BJ (cell line): ENCODE measurements at regions not wholly inside any gene's neighbourhood (a gene's known extent, or its start where the extent isn't known, plus 50 kb on each side); places are given as distances from the start of the nearest gene placed in this dataset.

Experiments used
- CTCF ChIA-PET: fragments of 350-600 bp; formaldehyde crosslinking; extraction: SDS; loops from one replicate; lab custom pipeline; 2021; ENCODE audit warnings: antibody characterized with exemption, inconsistent platforms; lab: Yijun Ruan, JAX
- POLR2A ChIA-PET: fragments of 300-600 bp; sonication (Branson Sonifier 250); formaldehyde crosslinking; extraction: SDS; loops from one replicate; lab custom pipeline; 2021; ENCODE audit warnings: antibody characterized with exemption; lab: Charles Lee
- DNase-seq: peaks from one replicate; pipeline ENCODE4 v3.0.0-alpha.2; 2011; ENCODE audit warnings: low read depth
- H3K27me3 ChIP-seq: 2 replicates; pipeline ENCODE4 v1.6.0; 2011; ENCODE audit warnings: low read length; ENCODE audit not compliant: control insufficient read depth, insufficient read depth
- H3K36me3 ChIP-seq: 2 replicates; pipeline ENCODE4 v1.5.1; 2011; ENCODE audit warnings: low read length; ENCODE audit not compliant: control insufficient read depth, insufficient read depth
- H3K4me3 ChIP-seq: 2 replicates; pipeline ENCODE4 v1.5.1; 2011; ENCODE audit warnings: low read depth, mild to moderate bottlenecking, control low read depth, low read length
- TF ChIP-seq, protein P1 (sequence below): IDR thresholded peaks from 2 replicates; pipeline ENCODE4 v1.5.1; 2011; ENCODE audit warnings: low read depth, mild to moderate bottlenecking, control low read depth, inconsistent platforms, low read length, moderate library complexity; ENCODE audit not compliant: insufficient read depth

DNA sequence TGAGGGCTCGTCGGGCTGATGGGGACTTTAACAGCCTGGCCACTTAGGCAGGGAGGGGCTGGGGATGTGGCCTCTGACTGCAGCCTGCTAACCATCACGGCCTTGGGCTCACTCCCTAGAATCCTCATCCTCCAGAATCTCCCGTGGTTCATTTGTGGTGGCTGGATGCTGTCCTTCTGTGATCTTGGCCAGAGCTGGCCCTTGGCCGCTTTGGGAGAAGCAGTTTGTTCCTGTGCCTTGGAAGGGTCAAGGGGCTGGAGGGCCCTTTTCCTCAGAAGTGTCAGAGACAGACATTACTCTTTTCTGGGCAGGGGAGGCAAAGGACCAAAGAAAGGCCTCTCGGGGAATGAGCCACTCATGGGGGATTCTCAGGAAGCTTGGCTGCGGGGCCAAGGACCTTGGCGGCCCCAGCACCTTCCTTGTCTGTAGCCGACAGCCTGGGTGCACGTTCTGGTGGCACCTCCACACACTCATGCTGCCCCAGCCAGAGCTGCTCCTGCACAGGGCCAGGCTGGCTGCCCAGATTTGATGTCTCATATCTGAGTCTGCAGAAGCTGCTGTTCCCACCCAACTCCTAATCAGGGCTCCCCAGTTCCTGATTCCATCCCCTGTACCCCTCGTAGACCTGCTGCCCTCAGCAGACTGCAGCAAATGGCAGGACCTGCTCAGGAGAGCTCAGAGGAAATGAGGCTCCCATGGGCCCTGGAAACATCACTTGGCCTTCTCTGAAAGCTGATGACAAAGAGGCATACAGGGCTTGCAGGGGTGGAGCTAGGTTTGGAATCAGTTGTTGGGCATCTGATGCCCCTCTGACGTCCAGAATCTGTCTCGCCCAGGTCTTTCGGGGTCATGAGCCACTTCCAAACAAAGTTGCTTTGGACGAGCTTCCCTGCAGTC, 107.7 kb downstream of the CTTN start:
- POLR2A ChIA-PET: no interaction called here
- DNase-seq: no peak
- CTCF ChIA-PET: no interaction called here

DNA sequence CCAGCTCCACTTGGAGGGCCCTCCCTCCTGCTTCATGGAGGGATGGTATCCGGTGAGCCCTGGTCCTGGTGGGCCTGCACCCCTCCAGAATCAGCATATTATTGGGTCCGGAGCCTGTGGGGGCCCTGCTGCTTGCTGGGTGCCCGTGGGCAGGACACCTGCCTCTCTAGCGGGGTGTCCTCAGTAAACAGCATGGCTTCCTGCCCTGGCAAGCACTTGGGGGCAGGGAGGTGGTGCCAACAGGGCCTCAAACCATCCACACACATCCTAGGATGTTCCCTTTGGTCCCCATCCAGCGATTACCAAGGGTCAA, 108.3 kb downstream of the CTTN start:
- POLR2A ChIA-PET: no interaction called here
- H3K4me3 ChIP-seq: no peak overlapping the region
- H3K36me3 ChIP-seq: no peaks in the 10 kb centered on the region
- TF ChIP-seq, protein P1, sequence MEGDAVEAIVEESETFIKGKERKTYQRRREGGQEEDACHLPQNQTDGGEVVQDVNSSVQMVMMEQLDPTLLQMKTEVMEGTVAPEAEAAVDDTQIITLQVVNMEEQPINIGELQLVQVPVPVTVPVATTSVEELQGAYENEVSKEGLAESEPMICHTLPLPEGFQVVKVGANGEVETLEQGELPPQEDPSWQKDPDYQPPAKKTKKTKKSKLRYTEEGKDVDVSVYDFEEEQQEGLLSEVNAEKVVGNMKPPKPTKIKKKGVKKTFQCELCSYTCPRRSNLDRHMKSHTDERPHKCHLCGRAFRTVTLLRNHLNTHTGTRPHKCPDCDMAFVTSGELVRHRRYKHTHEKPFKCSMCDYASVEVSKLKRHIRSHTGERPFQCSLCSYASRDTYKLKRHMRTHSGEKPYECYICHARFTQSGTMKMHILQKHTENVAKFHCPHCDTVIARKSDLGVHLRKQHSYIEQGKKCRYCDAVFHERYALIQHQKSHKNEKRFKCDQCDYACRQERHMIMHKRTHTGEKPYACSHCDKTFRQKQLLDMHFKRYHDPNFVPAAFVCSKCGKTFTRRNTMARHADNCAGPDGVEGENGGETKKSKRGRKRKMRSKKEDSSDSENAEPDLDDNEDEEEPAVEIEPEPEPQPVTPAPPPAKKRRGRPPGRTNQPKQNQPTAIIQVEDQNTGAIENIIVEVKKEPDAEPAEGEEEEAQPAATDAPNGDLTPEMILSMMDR: no peak
- no peak for DNase-seq
- CTCF ChIA-PET: no interaction called here
- no peaks in the 10 kb centered on the region for H3K27me3 ChIP-seq

More for the DNA sequence above, 107.7 kb downstream of the CTTN start:
- no peaks in the 10 kb centered on the region for H3K27me3 ChIP-seq
- no peak overlapping the region for H3K4me3 ChIP-seq
- TF ChIP-seq, protein P1: no peak
- no peaks in the 10 kb centered on the region for H3K36me3 ChIP-seq

DNA sequence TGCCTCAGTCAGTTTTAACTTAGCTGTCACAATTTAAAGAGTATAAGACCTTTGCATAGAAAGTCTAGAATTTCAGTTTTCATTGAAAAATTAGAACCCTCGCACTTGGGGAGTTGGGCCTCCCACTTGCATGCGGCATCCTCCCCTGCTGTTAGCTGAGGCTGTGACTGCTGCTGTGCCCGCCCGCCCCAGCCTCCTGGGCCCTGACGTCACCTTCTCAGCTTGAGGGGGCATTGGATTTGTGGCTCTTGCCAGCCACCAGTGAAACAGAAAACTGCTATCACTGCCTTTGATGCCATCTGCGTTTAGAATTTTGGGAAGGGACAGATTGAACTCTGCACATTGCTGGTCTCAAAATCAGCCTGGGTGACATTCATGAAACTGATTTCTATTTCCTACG, 108.7 kb downstream of the CTTN start:
- ChIA-PET POLR2A (no interaction called here), CTCF (no interaction called here)

DNA sequence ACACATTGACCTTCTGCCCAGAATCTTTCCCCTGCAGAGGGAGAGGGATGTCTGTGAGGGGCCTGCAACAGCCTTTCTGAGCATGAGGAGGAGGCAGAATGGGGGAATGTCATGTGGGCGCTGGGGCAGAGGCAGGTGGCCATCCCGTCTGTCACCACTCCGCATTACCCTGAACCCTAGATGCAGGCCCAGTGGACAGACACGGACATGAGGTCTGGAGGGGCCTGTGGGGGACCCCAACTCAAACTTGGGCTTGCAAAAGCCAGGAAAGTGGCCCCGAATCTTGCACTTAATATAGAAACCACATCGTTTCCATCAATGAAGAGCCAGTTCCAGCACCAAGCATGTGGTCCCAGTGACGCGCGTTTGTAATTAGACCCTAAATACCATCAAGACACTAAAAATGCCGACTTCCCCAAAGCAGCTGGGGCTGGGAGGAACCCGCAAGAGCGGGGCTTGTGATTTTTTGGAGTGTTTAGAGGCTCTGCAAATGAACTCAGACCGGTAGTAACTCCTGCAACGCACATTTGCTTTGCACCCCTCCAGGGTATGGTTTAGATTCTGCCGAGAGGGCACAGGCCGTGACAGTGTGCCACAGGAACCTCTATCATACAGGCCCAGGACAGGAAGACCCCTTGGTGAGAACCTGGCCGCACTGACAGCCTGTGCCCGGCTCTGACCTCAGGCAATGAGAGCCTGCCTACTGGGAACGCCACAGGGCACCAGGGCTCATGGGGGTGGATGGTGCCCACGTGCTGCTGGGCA, 109.3 kb downstream of the CTTN start:
- H3K4me3 ChIP-seq: no peak overlapping the region
- no peak for DNase-seq
- ChIA-PET CTCF (no interaction called here), POLR2A (no interaction called here)
- H3K27me3 ChIP-seq: no peaks in the 10 kb centered on the region
- no peaks in the 10 kb centered on the region for H3K36me3 ChIP-seq
- TF ChIP-seq, protein P1: no peak

More for the DNA sequence above, 108.7 kb downstream of the CTTN start:
- TF ChIP-seq, protein P1: no peak
- no peak for DNase-seq
- Histone ChIP-seq H3K4me3 (no peak overlapping the region), H3K36me3 (no peaks in the 10 kb centered on the region), H3K27me3 (no peaks in the 10 kb centered on the region)

DNA sequence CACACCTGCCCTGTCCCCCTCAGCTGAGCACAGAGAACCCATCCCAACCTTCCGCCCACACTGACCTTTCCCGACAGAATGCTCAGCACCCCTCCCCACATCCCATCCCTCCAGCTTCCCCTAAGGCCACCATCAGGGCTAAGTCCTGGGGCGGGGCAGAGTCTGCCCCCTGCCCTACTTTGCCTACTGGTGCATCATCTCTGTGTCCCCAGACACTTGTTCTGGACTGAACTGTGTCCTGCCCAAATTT, 109.8 kb downstream of the CTTN start:
- H3K4me3 ChIP-seq: no peak overlapping the region
- no peaks in the 10 kb centered on the region for H3K27me3 ChIP-seq
- ChIA-PET POLR2A (no interaction called here), CTCF (no interaction called here)
- TF ChIP-seq, protein P1: no peak
- no peak for DNase-seq
- no peaks in the 10 kb centered on the region for H3K36me3 ChIP-seq
